ENCODE measurements at regions not wholly inside any gene's neighbourhood (a gene's known extent, or its start where the extent isn't known, plus 50 kb on each side); places are given as distances from the start of the nearest gene placed in this dataset.

- TF ChIP-seq RXRA (IDR thresholded peaks at IDR 0.05; ENCODE audit: borderline replicate concordance, low read depth) (no peak), CTCF (IDR thresholded peaks at IDR 0.05) (no peak)
These were observed 259.4 kb upstream of the CCNG1 start (continued) for GRCh38 chr5:163177971-163178370.

GRCh38 chr5:163185315-163185714 is 252.1 kb upstream of the CCNG1 start:
- Histone ChIP-seq H3K9me3 (no peaks in the 10 kb centered on the region), H3K36me3 (replicated peaks in 1 of 2; ENCODE audit: control insufficient read depth in 1 of 2, insufficient read depth in 2 of 2, low read length in 1 of 2) (no peaks in the 10 kb centered on the region), H3K27ac (ENCODE audit: low read depth in 2 of 2, low read length in 1 of 2) (no peak overlapping the region), H4K20me1 (ENCODE audit: insufficient read depth) (no peaks in the 10 kb centered on the region), H3K27me3 (ENCODE audit: insufficient read depth) (no peaks in the 10 kb centered on the region), H2AFZ (ENCODE audit: low read depth) (no peak overlapping the region), H3K4me3 (ENCODE audit: low read depth in 2 of 2, low read length in 1 of 2) (no peak overlapping the region), H3K9ac (no peak overlapping the region), H3K4me2 (no peak overlapping the region), H3K4me1 (ENCODE audit: control insufficient read depth in 1 of 2, insufficient read depth in 2 of 2, low read depth in 1 of 2, low read length in 1 of 2) (no peaks in the 10 kb centered on the region), H3K79me2 (ENCODE audit: insufficient read depth) (no peaks in the 10 kb centered on the region), H3F3A (replicated peaks; ENCODE audit: insufficient read depth) (no peaks in the 10 kb centered on the region), H3K9me2 (no peaks in the 10 kb centered on the region)
- no peak for DNase-seq
- CTCF ChIA-PET, result no interaction called here
- TF ChIP-seq RAD21 (IDR thresholded peaks at IDR 0.05; ENCODE audit: low read length) (no peak), ELF1 (IDR thresholded peaks at IDR 0.05) (no peak), TAF1 (IDR thresholded peaks at IDR 0.05; ENCODE audit: borderline replicate concordance, low read depth, low read length) (no peak), NFIC (IDR thresholded peaks at IDR 0.05; ENCODE audit: borderline replicate concordance) (no peak), FOXM1 (IDR thresholded peaks at IDR 0.05; ENCODE audit: low read depth) (no peak), JUND (IDR thresholded peaks at IDR 0.05) (no peak), EZH2phosphoT487 (IDR thresholded peaks at IDR 0.05; ENCODE audit: borderline replicate concordance, low read depth) (no peak), EP300 (IDR thresholded peaks at IDR 0.05; ENCODE audit: borderline replicate concordance in 1 of 2, low read depth in 1 of 2, low read length in 1 of 2) (no peak), USF2 (IDR thresholded peaks at IDR 0.05; ENCODE audit: borderline replicate concordance, low read depth, low read length) (no peak), MEF2A (IDR thresholded peaks at IDR 0.05; ENCODE audit: borderline replicate concordance, low read depth) (no peak)
- POLR2A ChIA-PET, result no interaction called here
- 32% methylated on average over 4 of the region's 4 CpGs for WGBS (ENCODE audit: low lambda C conversion rate)

DNA sequence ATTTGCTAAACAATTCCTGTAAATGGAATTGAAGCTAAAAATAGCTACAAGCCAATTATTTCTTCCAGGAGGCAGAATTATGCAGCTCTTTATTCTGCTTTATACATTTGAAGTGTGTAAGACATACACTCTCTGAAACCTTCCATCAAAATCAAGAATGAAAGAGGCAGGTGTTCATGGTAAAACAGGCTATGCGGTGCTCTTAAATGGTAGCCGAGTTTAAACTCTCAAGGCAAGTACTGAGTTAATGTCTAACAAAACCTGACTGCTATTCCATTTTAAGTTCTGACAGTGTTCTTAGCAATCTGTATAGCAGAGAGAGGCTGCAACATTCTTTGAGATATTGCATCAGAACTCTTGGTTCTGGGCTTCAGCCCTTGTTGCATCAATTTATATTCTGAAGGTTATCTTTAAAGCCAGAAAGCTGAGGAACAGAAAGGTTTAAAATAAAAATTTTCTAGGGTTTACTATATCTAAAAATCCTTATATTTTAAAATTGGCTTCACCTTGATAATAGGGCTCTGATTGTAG is 248.3 kb upstream of the CCNG1 start:
- WGBS (ENCODE audit: low lambda C conversion rate), result 2% methylated on average over 2 of the region's 2 CpGs
- H3F3A ChIP-seq (replicated peaks; ENCODE audit: insufficient read depth), result no peaks in the 10 kb centered on the region
- H3K4me3 ChIP-seq (ENCODE audit: low read depth in 2 of 2, low read length in 1 of 2), result no peak overlapping the region
- no peak overlapping the region for H3K4me2 ChIP-seq
- no peak overlapping the region for H3K9ac ChIP-seq
- no peaks in the 10 kb centered on the region for H3K79me2 ChIP-seq (ENCODE audit: insufficient read depth)
- H3K27ac ChIP-seq (ENCODE audit: low read depth in 2 of 2, low read length in 1 of 2), result no peak overlapping the region
- H3K9me2 ChIP-seq, result no peaks in the 10 kb centered on the region
- DNase-seq, result no peak
- H4K20me1 ChIP-seq (ENCODE audit: insufficient read depth), result no peaks in the 10 kb centered on the region
- ChIA-PET POLR2A (no interaction called here), CTCF (no interaction called here)
- H2AFZ ChIP-seq (ENCODE audit: low read depth), result no peak overlapping the region
- no peaks in the 10 kb centered on the region for H3K36me3 ChIP-seq (replicated peaks in 1 of 2; ENCODE audit: control insufficient read depth in 1 of 2, insufficient read depth in 2 of 2, low read length in 1 of 2)
- no peaks in the 10 kb centered on the region for H3K9me3 ChIP-seq
- no peaks in the 10 kb centered on the region for H3K4me1 ChIP-seq (ENCODE audit: control insufficient read depth in 1 of 2, insufficient read depth in 2 of 2, low read depth in 1 of 2, low read length in 1 of 2)
- no peaks in the 10 kb centered on the region for H3K27me3 ChIP-seq (ENCODE audit: insufficient read depth)
- no peak for TF ChIP-seq GABPA (IDR thresholded peaks at IDR 0.05; ENCODE audit: low read depth)
- no peak for TF ChIP-seq ELF1 (IDR thresholded peaks at IDR 0.05)
- TF ChIP-seq, protein P1, sequence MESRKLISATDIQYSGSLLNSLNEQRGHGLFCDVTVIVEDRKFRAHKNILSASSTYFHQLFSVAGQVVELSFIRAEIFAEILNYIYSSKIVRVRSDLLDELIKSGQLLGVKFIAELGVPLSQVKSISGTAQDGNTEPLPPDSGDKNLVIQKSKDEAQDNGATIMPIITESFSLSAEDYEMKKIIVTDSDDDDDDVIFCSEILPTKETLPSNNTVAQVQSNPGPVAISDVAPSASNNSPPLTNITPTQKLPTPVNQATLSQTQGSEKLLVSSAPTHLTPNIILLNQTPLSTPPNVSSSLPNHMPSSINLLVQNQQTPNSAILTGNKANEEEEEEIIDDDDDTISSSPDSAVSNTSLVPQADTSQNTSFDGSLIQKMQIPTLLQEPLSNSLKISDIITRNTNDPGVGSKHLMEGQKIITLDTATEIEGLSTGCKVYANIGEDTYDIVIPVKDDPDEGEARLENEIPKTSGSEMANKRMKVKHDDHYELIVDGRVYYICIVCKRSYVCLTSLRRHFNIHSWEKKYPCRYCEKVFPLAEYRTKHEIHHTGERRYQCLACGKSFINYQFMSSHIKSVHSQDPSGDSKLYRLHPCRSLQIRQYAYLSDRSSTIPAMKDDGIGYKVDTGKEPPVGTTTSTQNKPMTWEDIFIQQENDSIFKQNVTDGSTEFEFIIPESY (IDR thresholded peaks at IDR 0.05; ENCODE audit: borderline replicate concordance, low read depth), result no peak
- no peak for TF ChIP-seq RCOR1 (IDR thresholded peaks at IDR 0.05; ENCODE audit: low read length)
- TF ChIP-seq PBX3 (IDR thresholded peaks at IDR 0.05), result no peak
- TF ChIP-seq CHD2 (IDR thresholded peaks at IDR 0.05; ENCODE audit: low read length, partially characterized antibody), result no peak
- no peak for TF ChIP-seq SMC3 (IDR thresholded peaks at IDR 0.05; ENCODE audit: low read depth, low read length)
- no peak for TF ChIP-seq GATA2 (CRISPR knock-in tag; IDR thresholded peaks at IDR 0.05)
- TF ChIP-seq EP300 (IDR thresholded peaks at IDR 0.05; ENCODE audit: borderline replicate concordance in 1 of 2, low read depth in 1 of 2, low read length in 1 of 2), result no peak
- TF ChIP-seq, protein P2, sequence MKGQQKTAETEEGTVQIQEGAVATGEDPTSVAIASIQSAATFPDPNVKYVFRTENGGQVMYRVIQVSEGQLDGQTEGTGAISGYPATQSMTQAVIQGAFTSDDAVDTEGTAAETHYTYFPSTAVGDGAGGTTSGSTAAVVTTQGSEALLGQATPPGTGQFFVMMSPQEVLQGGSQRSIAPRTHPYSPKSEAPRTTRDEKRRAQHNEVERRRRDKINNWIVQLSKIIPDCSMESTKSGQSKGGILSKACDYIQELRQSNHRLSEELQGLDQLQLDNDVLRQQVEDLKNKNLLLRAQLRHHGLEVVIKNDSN (IDR thresholded peaks at IDR 0.05; ENCODE audit: borderline replicate concordance, low read depth), result no peak
- TF ChIP-seq FOXM1 (IDR thresholded peaks at IDR 0.05; ENCODE audit: low read depth), result no peak
- no peak for TF ChIP-seq YY1 (IDR thresholded peaks at IDR 0.05; ENCODE audit: low read depth)
- TF ChIP-seq NRF1 (IDR thresholded peaks at IDR 0.05; ENCODE audit: low read depth, low read length), result no peak

Measured in SK-N-SH (cell line).